ENCODE measurements at regions not wholly inside any gene's neighbourhood (a gene's known extent, or its start where the extent isn't known, plus 50 kb on each side); places are given as distances from the start of the nearest gene placed in this dataset.
"Not testable (repeated sequence)": the region's sequence is repeated elsewhere in the genome, so short reads cannot be mapped to it uniquely, and the experiment has no call there.

DNA sequence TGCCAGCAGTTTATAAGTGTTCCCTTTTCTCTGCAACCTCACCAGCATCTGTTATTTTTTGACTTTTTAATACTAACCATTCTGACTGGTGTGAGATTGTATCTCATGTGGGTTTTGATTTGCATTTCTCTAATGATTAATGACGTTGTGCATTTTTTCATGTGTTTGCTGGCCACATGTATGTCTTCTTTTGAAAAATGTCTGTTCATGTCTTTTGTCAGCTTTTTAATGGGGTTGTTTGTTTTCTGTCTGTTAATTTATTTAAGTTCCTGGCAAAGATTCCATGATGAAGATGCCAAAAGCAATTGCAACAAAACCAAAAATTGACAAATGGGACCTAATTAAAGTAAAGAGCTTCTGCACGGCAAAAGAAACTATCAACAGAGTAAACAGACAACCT lies 137.2 kb upstream of the JCAD start:
- TF ChIP-seq ZNF70 (CRISPR knock-in tag; IDR thresholded peaks at IDR 0.05); ZNF8 (CRISPR knock-in tag; IDR thresholded peaks at IDR 0.05); RARB (CRISPR knock-in tag; IDR thresholded peaks at IDR 0.05); ARNTL (CRISPR knock-in tag; IDR thresholded peaks at IDR 0.05; ENCODE audit: borderline replicate concordance, low read depth); ZNF565 (CRISPR knock-in tag; conservative IDR thresholded peaks at IDR 0.05; ENCODE audit: low read depth); ZFP3 (CRISPR knock-in tag; IDR thresholded peaks at IDR 0.05); GLIS3 (CRISPR knock-in tag; IDR thresholded peaks at IDR 0.05): not testable (repeated sequence)
- TF ChIP-seq, protein P1, sequence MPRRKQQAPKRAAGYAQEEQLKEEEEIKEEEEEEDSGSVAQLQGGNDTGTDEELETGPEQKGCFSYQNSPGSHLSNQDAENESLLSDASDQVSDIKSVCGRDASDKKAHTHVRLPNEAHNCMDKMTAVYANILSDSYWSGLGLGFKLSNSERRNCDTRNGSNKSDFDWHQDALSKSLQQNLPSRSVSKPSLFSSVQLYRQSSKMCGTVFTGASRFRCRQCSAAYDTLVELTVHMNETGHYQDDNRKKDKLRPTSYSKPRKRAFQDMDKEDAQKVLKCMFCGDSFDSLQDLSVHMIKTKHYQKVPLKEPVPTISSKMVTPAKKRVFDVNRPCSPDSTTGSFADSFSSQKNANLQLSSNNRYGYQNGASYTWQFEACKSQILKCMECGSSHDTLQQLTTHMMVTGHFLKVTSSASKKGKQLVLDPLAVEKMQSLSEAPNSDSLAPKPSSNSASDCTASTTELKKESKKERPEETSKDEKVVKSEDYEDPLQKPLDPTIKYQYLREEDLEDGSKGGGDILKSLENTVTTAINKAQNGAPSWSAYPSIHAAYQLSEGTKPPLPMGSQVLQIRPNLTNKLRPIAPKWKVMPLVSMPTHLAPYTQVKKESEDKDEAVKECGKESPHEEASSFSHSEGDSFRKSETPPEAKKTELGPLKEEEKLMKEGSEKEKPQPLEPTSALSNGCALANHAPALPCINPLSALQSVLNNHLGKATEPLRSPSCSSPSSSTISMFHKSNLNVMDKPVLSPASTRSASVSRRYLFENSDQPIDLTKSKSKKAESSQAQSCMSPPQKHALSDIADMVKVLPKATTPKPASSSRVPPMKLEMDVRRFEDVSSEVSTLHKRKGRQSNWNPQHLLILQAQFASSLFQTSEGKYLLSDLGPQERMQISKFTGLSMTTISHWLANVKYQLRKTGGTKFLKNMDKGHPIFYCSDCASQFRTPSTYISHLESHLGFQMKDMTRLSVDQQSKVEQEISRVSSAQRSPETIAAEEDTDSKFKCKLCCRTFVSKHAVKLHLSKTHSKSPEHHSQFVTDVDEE (CRISPR knock-in tag; IDR thresholded peaks at IDR 0.05) = not testable (repeated sequence)
- TF ChIP-seq, protein P2, sequence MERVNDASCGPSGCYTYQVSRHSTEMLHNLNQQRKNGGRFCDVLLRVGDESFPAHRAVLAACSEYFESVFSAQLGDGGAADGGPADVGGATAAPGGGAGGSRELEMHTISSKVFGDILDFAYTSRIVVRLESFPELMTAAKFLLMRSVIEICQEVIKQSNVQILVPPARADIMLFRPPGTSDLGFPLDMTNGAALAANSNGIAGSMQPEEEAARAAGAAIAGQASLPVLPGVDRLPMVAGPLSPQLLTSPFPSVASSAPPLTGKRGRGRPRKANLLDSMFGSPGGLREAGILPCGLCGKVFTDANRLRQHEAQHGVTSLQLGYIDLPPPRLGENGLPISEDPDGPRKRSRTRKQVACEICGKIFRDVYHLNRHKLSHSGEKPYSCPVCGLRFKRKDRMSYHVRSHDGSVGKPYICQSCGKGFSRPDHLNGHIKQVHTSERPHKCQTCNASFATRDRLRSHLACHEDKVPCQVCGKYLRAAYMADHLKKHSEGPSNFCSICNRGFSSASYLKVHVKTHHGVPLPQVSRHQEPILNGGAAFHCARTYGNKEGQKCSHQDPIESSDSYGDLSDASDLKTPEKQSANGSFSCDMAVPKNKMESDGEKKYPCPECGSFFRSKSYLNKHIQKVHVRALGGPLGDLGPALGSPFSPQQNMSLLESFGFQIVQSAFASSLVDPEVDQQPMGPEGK (CRISPR knock-in tag; IDR thresholded peaks at IDR 0.05; ENCODE audit: borderline replicate concordance) = not testable (repeated sequence)
- TF ChIP-seq, protein P3, sequence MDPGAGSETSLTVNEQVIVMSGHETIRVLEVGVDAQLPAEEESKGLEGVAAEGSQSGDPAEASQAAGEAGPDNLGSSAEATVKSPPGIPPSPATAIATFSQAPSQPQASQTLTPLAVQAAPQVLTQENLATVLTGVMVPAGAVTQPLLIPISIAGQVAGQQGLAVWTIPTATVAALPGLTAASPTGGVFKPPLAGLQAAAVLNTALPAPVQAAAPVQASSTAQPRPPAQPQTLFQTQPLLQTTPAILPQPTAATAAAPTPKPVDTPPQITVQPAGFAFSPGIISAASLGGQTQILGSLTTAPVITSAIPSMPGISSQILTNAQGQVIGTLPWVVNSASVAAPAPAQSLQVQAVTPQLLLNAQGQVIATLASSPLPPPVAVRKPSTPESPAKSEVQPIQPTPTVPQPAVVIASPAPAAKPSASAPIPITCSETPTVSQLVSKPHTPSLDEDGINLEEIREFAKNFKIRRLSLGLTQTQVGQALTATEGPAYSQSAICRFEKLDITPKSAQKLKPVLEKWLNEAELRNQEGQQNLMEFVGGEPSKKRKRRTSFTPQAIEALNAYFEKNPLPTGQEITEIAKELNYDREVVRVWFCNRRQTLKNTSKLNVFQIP (CRISPR knock-in tag; IDR thresholded peaks at IDR 0.05; ENCODE audit: borderline replicate concordance, low read depth) = not testable (repeated sequence)
- TF ChIP-seq, protein P4, sequence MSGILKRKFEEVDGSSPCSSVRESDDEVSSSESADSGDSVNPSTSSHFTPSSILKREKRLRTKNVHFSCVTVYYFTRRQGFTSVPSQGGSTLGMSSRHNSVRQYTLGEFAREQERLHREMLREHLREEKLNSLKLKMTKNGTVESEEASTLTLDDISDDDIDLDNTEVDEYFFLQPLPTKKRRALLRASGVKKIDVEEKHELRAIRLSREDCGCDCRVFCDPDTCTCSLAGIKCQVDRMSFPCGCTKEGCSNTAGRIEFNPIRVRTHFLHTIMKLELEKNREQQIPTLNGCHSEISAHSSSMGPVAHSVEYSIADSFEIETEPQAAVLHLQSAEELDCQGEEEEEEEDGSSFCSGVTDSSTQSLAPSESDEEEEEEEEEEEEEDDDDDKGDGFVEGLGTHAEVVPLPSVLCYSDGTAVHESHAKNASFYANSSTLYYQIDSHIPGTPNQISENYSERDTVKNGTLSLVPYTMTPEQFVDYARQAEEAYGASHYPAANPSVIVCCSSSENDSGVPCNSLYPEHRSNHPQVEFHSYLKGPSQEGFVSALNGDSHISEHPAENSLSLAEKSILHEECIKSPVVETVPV (CRISPR knock-in tag; IDR thresholded peaks at IDR 0.05) = not testable (repeated sequence)

Data from SK-N-SH treated with all-trans-retinoic acid at 6 μM for 48 hours (cell line).